IMR-90 (cell line): ENCODE measurements at regions not wholly inside any gene's neighbourhood (a gene's known extent, or its start where the extent isn't known, plus 50 kb on each side); places are given as distances from the start of the nearest gene placed in this dataset.
"Not testable (repeated sequence)": the region's sequence is repeated elsewhere in the genome, so short reads cannot be mapped to it uniquely, and the experiment has no call there.

Source experiments
- ATAC-seq: fragments of 200-7000 bp; cut with Tn5 transposase; 2 replicates; pipeline ENCODE4 v1.9.1; 2020; ENCODE audit warnings: low read depth, mild to moderate bottlenecking, moderate library complexity
- BruUV-seq: library from RNA; stranded (reverse); fragments of 400-500 nt; replicated peaks from 2 replicates; lab custom pipeline; 2021; lab: Mats Ljungman, UMichigan
- CTCF ChIA-PET: fragments of 300-600 bp; formaldehyde crosslinking; extraction: SDS; loops from one replicate; lab custom pipeline; 2021; ENCODE audit warnings: antibody characterized with exemption; lab: Yijun Ruan, JAX
- POLR2A ChIA-PET: fragments of 300-600 bp; sonication (Branson Sonifier 250); formaldehyde crosslinking; loops from one replicate; lab custom pipeline; 2022; ENCODE audit warnings: antibody characterized with exemption; ENCODE audit not compliant: unreplicated experiment; lab: Charles Lee
- DNase-seq: peaks from one replicate; pipeline ENCODE4 v3.0.0; 2013
- H2AFZ ChIP-seq: replicated peaks from 2 replicates; pipeline ENCODE3; 2013; ENCODE audit warnings: low read length, mild to moderate bottlenecking; ENCODE audit not compliant: poor library complexity
- H2AK5ac ChIP-seq: 2 replicates; pipeline ENCODE4 v1.6.1; 2013; ENCODE audit warnings: low read depth, low read length, inconsistent platforms
- H2AK9ac ChIP-seq: replicated peaks from 2 replicates; pipeline ENCODE3; 2013; ENCODE audit warnings: mild to moderate bottlenecking, low read depth, low read length, moderate library complexity; ENCODE audit not compliant: poor library complexity
- H2BK120ac ChIP-seq: 2 replicates; pipeline ENCODE4 v1.6.1; 2013; ENCODE audit warnings: low read depth, low read length, inconsistent platforms
- H2BK15ac ChIP-seq: 3 replicates; pipeline ENCODE4 v1.6.1; 2013; ENCODE audit warnings: low read depth, low read length, inconsistent platforms
- H2BK20ac ChIP-seq: 2 replicates; pipeline ENCODE4 v1.6.1; 2013; ENCODE audit warnings: low read depth, mild to moderate bottlenecking, inconsistent platforms, low read length, moderate library complexity
- H2BK5ac ChIP-seq: 2 replicates; pipeline ENCODE4 v1.6.1; 2013; ENCODE audit warnings: mild to moderate bottlenecking, low read depth, low read length, inconsistent platforms; ENCODE audit not compliant: poor library complexity, severe bottlenecking
- H3K14ac ChIP-seq: replicated peaks from 2 replicates; pipeline ENCODE4 v1.6.1; 2013; ENCODE audit warnings: low read depth, low read length, inconsistent platforms
- H3K18ac ChIP-seq: 2 replicates; pipeline ENCODE4 v1.6.1; 2013; ENCODE audit warnings: low read depth, low read length, control low read depth
- H3K23ac ChIP-seq: 2 replicates; pipeline ENCODE4 v1.6.1; 2013; ENCODE audit warnings: low read depth, low read length, inconsistent platforms
- H3K27ac ChIP-seq: 2 replicates; pipeline ENCODE4 v1.5.1; 2013; ENCODE audit warnings: mild to moderate bottlenecking, control low read depth, low read length; ENCODE audit not compliant: insufficient read depth
- H3K27me3 ChIP-seq: 2 replicates; pipeline ENCODE4 v1.6.1; 2013; ENCODE audit warnings: low read length; ENCODE audit not compliant: control insufficient read depth, insufficient read depth
- H3K36me3 ChIP-seq: 2 replicates; pipeline ENCODE4 v1.6.1; 2013; ENCODE audit warnings: low read length, mixed read lengths; ENCODE audit not compliant: control insufficient read depth, insufficient read depth
- H3K4ac ChIP-seq: 2 replicates; pipeline ENCODE4 v1.6.1; 2013; ENCODE audit warnings: low read depth, low read length, inconsistent platforms
- H3K4me1 ChIP-seq: 2 replicates; pipeline ENCODE4 v1.6.1; 2013; ENCODE audit warnings: low read length, mixed read lengths; ENCODE audit not compliant: control insufficient read depth, insufficient read depth
- H3K4me2 ChIP-seq: 2 replicates; pipeline ENCODE4 v1.6.1; 2013; ENCODE audit warnings: low read depth, mild to moderate bottlenecking, control low read depth, low read length, moderate library complexity
- H3K4me3 ChIP-seq: 2 replicates; pipeline ENCODE4 v1.5.1; 2013; ENCODE audit warnings: low read depth, mild to moderate bottlenecking, control low read depth, low read length, moderate library complexity; ENCODE audit not compliant: insufficient read depth
- H3K56ac ChIP-seq: 2 replicates; pipeline ENCODE4 v1.6.1; 2013; ENCODE audit warnings: low read length, inconsistent platforms; ENCODE audit not compliant: insufficient read depth; ENCODE audit errors: extremely low read depth
- H3K79me1 ChIP-seq, 2 experiments: 2 replicates each; pipeline ENCODE4 v1.6.1; 2013; ENCODE audit warnings: low read length in 2 of 2, inconsistent platforms in 1 of 2, low read depth in 1 of 2
- H3K9ac ChIP-seq: 2 replicates; pipeline ENCODE4 v1.6.1; 2013; ENCODE audit warnings: low read depth, low read length, control low read depth
- H3K9me1 ChIP-seq: 2 replicates; pipeline ENCODE4 v1.6.1; 2013; ENCODE audit warnings: low read length, inconsistent platforms; ENCODE audit not compliant: insufficient read depth
- H3K9me3 ChIP-seq: 2 replicates; pipeline ENCODE4 v1.6.1; 2013; ENCODE audit warnings: low read length; ENCODE audit not compliant: control insufficient read depth, insufficient read depth
- H4K20me1 ChIP-seq: 2 replicates; pipeline ENCODE4 v1.6.1; 2013; ENCODE audit warnings: low read length, inconsistent platforms; ENCODE audit not compliant: insufficient read depth
- H4K5ac ChIP-seq: 2 replicates; pipeline ENCODE4 v1.6.1; 2013; ENCODE audit warnings: mild to moderate bottlenecking, low read depth, low read length, control low read depth
- H4K8ac ChIP-seq, 2 experiments: 2 replicates each; pipeline ENCODE4 v1.6.1; 2013; ENCODE audit warnings: low read depth in 2 of 2, low read length in 2 of 2, control low read depth in 1 of 2, inconsistent platforms in 1 of 2
- H4K91ac ChIP-seq: 2 replicates; pipeline ENCODE4 v1.6.1; 2013; ENCODE audit warnings: low read depth, low read length, inconsistent platforms; ENCODE audit not compliant: insufficient read depth
- WGBS, 2 experiments: methylation state at CpG; one replicate each; pipeline versions ENCODE4 v1.1.5 to v1.1.7; 2013; ENCODE audit warnings: missing lambda C conversion rate in 2 of 2; ENCODE audit not compliant: insufficient read length in 1 of 2; ENCODE audit errors: extremely low coverage in 2 of 2; 5-methylcytosine and 5-hydroxymethylcytosine counted together
- dilution Hi-C: fragments of 300-500 bp; cut with HindIII; formaldehyde crosslinking; loops from one replicate; pipeline ENCODE4 v1.14.3; 2018; ENCODE audit warnings: low sequenced_read_pairs; ENCODE audit not compliant: unreplicated experiment
- in situ Hi-C: fragments of 300-500 bp; cut with MboI; formaldehyde crosslinking; loops from 3 replicates; pipeline ENCODE4 v1.14.3; 2019; ENCODE audit warnings: low sequenced_read_pairs, inconsistent platforms, mixed read lengths
- intact Hi-C: fragments of 100-400 bp; cut with micrococcal nuclease; formaldehyde crosslinking; loops from 2 replicates; pipeline ENCODE4 v1.10.0; 2022

DNA sequence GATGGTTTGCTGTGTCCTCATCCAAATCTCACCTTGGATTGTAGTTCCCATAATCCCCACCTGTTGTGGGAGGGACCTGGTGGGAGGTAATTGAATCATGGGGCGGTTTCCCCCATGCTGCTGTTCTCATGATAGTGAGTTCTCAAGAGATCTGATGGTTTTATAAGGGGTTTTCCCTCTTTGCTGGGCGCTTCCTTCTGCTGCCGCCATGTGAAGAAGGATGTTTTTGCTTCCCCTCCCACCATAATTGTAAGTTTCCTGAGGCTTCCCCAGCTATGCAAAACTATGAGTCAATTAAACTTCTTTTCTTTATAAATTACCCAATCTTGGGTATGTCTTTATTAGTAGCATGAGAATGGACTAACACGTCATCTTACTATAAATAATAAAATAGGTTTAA lies 55.7 kb upstream of the OGFRL1 start:
- H3K9ac ChIP-seq, H2BK5ac ChIP-seq, H3K4ac ChIP-seq, H4K91ac ChIP-seq, H3K56ac ChIP-seq, H3K18ac ChIP-seq, H2AK5ac ChIP-seq, H3K79me1 ChIP-seq, H3K4me1 ChIP-seq, dilution Hi-C loops, POLR2A ChIA-PET, H3K9me1 ChIP-seq, H4K5ac ChIP-seq, H4K20me1 ChIP-seq, H2AFZ ChIP-seq, intact Hi-C loops, BruUV-seq, H2AK9ac ChIP-seq, H3K27ac ChIP-seq, H3K36me3 ChIP-seq, H2BK120ac ChIP-seq, H4K8ac ChIP-seq, in situ Hi-C loops, H2BK20ac ChIP-seq, H3K4me3 ChIP-seq, DNase-seq, H3K14ac ChIP-seq, H3K9me3 ChIP-seq, H3K27me3 ChIP-seq, ATAC-seq, H3K23ac ChIP-seq, H3K4me2 ChIP-seq, H2BK15ac ChIP-seq: not testable (repeated sequence)
- no CpG with 5 or more reads among the region's 4 CpGs for WGBS, 2 experiments
- CTCF ChIA-PET: interaction anchor here (1.6 kb wide), 1 partner anchor 15 kb away, joined by 4 read pairs; no protein-coding TSS in a partner anchor
